GM12865 (cell line): ENCODE measurements at regions not wholly inside any gene's neighbourhood (a gene's known extent, or its start where the extent isn't known, plus 50 kb on each side); places are given as distances from the start of the nearest gene placed in this dataset.
"Not testable (repeated sequence)": the region's sequence is repeated elsewhere in the genome, so short reads cannot be mapped to it uniquely, and the experiment has no call there.

Experiments
- DNase-seq: peaks from one replicate; pipeline ENCODE4 v3.0.0; 2010; ENCODE audit warnings: low read depth
- H3K4me3 ChIP-seq: 2 replicates; pipeline ENCODE4 v1.5.1; 2011; ENCODE audit warnings: mild to moderate bottlenecking, low read depth, low read length, control low read depth
- TF ChIP-seq, protein P1 (sequence below): IDR thresholded peaks from 2 replicates; pipeline ENCODE4 v1.5.1; 2011; ENCODE audit warnings: low read length, control low read depth, low read depth, inconsistent platforms; ENCODE audit not compliant: insufficient read depth; ENCODE audit errors: missing control alignments

DNA sequence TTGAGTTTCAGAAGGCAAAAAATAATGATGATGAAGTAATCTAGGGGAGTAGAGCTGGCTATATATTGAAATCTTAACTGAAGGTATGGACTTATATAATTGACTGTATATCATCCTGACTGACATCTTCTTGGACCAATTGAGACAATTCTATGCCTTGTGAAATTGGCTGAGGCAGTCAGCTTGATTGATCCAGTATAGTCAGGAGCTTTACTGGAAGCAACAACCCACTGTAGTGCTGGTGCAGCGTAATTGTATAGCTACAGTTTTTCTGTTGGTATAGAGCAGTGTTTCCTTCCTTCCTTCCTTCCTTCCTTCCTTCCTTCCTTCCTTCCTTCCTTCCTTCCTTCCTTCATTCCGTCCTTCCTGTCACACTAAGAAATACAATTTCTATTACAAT is 268.0 kb downstream of the NUF2 start:
- H3K4me3 ChIP-seq, result no peak overlapping the region
- TF ChIP-seq, protein P1, sequence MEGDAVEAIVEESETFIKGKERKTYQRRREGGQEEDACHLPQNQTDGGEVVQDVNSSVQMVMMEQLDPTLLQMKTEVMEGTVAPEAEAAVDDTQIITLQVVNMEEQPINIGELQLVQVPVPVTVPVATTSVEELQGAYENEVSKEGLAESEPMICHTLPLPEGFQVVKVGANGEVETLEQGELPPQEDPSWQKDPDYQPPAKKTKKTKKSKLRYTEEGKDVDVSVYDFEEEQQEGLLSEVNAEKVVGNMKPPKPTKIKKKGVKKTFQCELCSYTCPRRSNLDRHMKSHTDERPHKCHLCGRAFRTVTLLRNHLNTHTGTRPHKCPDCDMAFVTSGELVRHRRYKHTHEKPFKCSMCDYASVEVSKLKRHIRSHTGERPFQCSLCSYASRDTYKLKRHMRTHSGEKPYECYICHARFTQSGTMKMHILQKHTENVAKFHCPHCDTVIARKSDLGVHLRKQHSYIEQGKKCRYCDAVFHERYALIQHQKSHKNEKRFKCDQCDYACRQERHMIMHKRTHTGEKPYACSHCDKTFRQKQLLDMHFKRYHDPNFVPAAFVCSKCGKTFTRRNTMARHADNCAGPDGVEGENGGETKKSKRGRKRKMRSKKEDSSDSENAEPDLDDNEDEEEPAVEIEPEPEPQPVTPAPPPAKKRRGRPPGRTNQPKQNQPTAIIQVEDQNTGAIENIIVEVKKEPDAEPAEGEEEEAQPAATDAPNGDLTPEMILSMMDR, result no peak
- no peak for DNase-seq

- not testable (repeated sequence) for DNase-seq, H3K4me3 ChIP-seq
Measured at GRCh38 chr1:163591131-163591530, 269.4 kb downstream of the NUF2 start.

DNA sequence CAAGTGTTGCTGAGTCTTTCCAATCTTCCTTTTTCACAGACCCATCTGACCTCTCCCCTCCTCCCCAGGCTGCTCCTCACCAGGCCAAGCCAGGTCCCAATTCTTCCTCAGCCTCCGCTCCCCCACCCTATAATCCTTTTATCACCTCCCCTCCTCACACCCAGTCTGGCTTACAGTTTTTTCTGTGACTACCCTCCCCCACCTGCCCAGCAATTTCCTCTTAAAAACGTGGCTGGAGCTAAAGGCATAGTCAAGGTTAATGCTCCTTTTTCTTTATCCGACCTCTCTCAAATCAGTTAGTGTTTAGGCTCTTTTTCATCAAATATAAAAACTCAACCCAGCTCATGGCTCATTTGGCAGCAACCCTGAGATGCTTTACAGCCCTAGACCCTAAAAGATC is 270.9 kb downstream of the NUF2 start:
- not testable (repeated sequence) for H3K4me3 ChIP-seq, DNase-seq

DNA sequence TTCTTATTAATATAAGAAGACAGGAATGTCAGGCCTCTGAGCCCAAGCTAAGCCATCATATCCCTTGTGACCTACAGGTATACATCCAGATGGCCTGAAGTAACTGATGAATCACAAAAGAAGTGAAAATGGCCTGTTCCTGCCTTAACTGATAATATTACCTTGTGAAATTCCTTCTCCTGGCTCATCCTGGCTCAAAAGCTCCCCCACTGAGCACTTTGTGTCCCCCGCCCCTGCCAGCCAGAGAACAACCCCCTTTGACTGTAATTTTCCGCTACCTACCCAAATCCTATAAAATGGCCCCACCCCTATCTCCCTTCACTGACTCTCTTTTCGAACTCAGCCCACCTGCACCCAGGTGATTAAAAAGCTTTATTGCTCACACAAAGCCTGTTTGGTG is 274.4 kb downstream of the NUF2 start:
- H3K4me3 ChIP-seq, DNase-seq: not testable (repeated sequence)

DNA sequence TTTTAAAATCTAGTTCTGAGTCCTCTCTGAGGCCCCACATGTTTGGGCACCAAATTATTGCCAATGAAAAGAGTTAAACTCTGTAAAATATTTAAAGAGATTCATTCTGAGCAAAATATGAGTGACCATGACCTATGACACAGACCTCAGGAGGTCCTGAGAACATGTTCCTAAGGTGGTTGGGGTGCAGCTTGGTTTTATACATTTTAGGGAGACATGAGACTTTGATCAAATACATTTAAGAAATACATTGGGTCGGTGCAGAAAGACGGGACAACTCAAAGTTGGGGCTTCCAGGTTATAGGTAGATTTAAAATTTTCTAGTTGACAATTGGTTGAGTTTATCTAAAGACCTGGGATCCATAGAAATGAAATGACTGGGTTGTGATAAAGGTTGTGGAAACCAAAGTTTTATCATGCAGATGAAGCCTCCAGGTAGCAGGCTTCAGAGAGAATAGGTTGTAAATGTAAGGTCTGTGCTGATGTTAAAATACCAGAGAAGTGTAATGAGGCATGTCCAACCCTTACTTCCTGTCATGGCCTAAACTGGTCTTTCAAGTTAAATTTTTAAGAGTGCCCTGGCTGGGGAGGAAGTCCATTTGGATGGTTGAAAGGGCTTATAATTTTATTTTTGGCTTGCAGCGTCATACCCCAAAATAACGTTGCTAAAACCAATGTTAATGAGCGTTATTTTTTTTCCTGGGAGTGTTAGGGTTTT is 274.9 kb downstream of the NUF2 start:
- TF ChIP-seq, protein P1, result no peak
- no peak for DNase-seq
- no peak overlapping the region for H3K4me3 ChIP-seq

DNA sequence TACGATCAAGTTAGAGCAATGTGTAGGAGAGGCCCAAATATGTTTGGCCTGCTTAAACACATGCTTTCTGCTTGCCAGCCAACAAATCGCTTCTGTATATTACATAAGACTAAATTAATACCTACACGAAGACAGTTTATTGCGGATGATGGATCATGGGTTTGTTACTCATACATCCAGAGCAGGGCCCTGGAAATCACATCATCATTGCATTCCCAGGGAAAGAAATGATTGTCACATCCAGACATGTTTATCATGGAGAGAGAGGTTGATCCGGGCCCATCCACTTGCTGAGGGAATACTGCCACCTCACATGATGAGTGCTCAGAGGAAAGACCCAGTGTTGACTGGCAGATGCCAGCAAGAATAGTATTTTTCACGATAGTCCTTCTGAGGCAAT is 282.6 kb downstream of the NUF2 start:
- TF ChIP-seq, protein P1, result no peak
- H3K4me3 ChIP-seq, result no peak overlapping the region
- DNase-seq, result no peak

- TF ChIP-seq, protein P1, result no peak
- no peak overlapping the region for H3K4me3 ChIP-seq
- DNase-seq, result no peak
Measured at GRCh38 chr1:163604896-163605295, 283.1 kb downstream of the NUF2 start.

DNA sequence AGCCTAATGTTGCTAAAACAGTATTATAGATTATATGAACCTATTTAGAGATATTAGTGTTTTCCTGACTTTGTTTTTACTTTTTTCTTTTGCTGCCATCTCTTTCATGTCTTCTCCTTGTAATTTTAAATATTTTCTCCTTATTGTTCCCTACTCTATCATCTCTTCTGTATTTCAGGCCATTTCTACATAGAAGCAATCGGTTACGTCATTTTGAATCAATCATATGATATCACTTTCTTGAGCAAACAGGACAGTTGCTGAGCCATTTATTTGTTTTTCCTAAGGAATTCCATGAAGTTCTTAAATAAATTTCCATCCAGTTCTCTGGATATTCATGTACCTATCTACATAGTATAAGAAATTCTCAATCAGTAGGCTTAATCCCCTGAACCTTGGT is 287.2 kb downstream of the NUF2 start:
- H3K4me3 ChIP-seq, result no peak overlapping the region
- TF ChIP-seq, protein P1, result no peak
- no peak for DNase-seq
